GM18951 (cell line): ENCODE measurements at regions not wholly inside any gene's neighbourhood (a gene's known extent, or its start where the extent isn't known, plus 50 kb on each side); places are given as distances from the start of the nearest gene placed in this dataset.

ENCODE experiments used
- POLR2A ChIP-seq: IDR thresholded peaks from 4 replicates; pipeline ENCODE4 v1.6.1; 2011; ENCODE audit warnings: mild to moderate bottlenecking; ENCODE audit not compliant: insufficient read length, insufficient read depth; ENCODE audit errors: extremely low read depth
- in situ Hi-C: fragments of 300-500 bp; cut with MboI; formaldehyde crosslinking; loops from one replicate; pipeline ENCODE4 v1.12.0; 2022; ENCODE audit warnings: low sequenced_read_pairs, mixed read lengths, inconsistent platforms; ENCODE audit not compliant: unreplicated experiment

DNA sequence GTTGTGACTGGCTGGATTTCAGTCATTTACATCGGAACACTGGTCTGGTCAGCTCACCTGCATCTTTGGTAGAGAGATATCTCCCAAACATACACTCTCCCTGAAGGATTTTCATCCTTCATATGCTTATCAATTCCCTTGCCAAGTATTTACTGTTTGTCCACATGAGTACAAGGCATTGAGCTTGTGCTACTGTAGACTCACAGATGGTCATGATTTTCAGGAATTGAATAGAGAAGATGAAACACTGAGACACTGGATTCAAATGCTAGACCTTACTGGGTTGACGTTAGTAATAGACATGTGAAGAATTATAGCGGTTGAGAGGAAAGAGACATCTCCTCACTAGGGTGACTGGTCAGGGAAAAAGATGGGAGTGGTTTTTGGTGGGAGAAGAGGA lies 62.9 kb upstream of the ABL1 start:
- TF ChIP-seq POLR2A: no peak
- in situ Hi-C loops: loop anchor here (10.0 kb wide), 1 partner anchor 73 kb away; no protein-coding TSS in a partner anchor

- in situ Hi-C loops: loop anchor here (10.0 kb wide), 1 partner anchor 71 kb away; no protein-coding TSS in a partner anchor
- no peak for TF ChIP-seq POLR2A
Measured at GRCh38 chr9:130774183-130774582, 60.9 kb upstream of the ABL1 start.

GRCh38 chr9:130775336-130775991 lies 59.6 kb upstream of the ABL1 start:
- in situ Hi-C loops: loop anchor here (10.0 kb wide), 1 partner anchor 69 kb away; no protein-coding TSS in a partner anchor
- no peak for TF ChIP-seq POLR2A

GRCh38 chr9:130779153-130779855 lies 55.8 kb upstream of the ABL1 start:
- in situ Hi-C loops: loop anchor here (10.0 kb wide), 1 partner anchor 65 kb away; no protein-coding TSS in a partner anchor
- no peak for TF ChIP-seq POLR2A

DNA sequence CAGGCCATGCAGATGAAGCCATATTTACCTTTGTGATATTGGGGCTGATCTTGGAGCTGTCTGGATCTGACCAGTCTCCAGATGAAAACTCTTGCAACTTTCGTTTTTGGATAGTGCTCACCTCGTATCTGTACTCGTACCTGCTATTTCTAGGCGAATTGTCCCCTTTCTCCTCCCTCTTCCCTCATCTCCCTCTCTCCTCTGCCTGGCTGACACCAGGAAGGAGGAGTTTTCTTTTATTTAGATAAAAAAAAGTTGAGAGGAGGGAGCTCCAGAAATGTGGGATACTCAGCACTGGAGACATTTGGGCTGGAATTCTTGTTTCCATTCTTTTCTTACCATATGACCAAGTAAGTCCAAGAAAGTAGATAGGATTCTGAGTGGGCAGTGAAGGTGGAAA lies 54.6 kb upstream of the ABL1 start:
- no peak for TF ChIP-seq POLR2A
- in situ Hi-C loops: no loop called here

DNA sequence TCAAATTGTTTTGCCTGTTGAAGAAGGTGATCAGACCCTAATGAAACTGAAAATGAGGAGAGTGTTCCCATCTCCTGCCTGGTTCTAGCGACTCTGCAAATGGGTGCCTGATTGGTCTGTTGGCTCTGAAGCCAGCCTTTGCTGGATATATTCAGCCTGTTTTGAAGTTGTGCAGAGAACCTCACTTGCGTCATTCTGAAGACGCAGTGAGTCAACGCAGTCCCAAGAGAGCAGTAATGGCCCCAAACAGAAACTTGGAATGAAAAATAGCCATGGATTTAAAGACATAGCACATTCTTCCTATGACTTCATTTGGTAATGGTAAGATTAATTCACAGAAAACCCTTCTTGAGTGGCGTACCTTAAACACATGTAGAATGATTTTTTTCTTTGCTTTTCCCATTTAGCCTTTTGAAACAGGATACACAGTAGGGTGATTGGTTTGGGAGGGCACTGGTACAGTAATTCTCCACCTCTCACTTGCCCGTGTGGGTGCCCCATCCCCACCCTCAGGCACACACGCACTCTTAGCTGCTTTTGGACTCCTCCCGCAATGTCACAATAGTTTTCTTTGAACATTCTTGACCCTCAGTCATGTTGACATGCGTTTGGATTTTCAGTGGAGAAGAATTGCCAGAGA lies 54.1 kb upstream of the ABL1 start:
- in situ Hi-C loops: no loop called here
- no peak for TF ChIP-seq POLR2A

- no peak for TF ChIP-seq POLR2A
- in situ Hi-C loops: no loop called here
Measured at GRCh38 chr9:130781569-130781968, 53.5 kb upstream of the ABL1 start.

DNA sequence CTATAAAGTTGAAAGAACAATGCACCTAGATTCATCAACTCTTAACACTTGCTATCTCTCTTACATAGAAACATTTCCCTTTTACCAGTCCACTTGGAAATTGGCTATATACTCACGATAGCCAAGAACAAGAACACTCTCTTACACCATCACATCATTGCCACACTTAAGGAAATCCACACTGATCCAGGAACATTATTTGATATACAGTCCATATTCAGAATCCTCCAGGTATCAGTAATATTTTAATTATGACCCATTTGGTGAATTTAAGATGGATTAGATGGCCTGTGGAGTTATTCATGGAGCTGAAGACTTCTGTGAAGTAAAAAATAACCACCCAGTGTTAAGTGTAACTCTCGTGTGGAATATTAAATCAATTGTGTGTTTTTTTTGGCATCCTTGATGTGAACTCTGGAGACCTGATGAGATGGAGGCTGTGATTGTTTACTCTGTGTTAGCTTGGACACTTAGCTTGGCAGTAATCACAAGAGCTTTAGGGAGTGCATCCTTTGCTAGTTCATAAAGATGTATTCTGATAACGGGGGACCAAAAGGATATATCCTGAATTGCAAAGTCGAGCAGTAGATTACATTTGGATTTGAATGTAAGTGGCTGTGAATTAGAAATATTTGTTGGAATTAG lies 52.0 kb upstream of the ABL1 start:
- TF ChIP-seq POLR2A: no peak
- in situ Hi-C loops: no loop called here

DNA sequence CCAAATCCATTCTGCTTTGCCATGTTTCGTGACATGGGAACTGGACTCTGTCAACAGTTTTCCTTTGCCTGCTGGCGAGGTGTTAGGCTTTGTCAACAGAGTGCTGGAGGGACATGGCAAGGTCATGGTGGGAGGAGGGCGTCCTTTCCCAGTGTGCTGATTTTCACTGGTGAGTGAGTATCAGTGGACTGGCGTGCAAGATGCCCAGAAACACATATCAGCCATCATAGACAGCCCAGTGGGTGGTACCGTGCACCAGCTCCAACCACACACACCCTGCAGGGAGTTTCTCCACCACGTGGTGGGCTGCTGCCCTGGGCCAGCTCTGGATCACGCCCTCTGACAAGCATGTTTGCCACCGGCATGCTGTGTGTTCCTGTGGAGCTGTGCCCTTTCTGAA lies 50.0 kb upstream of the ABL1 start:
- in situ Hi-C loops: no loop called here
- TF ChIP-seq POLR2A: no peak
